ENCODE measurements at regions not wholly inside any gene's neighbourhood (a gene's known extent, or its start where the extent isn't known, plus 50 kb on each side); places are given as distances from the start of the nearest gene placed in this dataset.

DNA sequence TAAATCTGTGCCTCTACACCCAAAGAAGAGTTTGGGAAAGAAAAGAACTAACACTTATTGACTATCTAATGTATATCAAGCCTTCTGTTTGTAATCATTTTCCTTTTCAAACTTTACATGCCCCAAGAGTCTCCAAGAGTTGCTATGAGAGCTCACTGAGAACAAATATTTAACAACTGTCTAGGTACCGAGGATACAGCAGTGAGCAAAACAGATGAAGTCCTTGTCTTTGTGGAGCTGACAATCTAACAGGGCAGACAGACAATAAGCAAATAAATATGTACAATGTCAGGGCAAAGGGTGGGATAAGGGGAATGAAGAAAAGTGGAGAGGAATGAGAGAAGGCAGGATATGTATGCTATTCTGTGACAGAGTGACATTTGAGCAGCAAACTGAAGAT is 64.8 kb upstream of the KSR1 start:
- TF ChIP-seq, protein P1, sequence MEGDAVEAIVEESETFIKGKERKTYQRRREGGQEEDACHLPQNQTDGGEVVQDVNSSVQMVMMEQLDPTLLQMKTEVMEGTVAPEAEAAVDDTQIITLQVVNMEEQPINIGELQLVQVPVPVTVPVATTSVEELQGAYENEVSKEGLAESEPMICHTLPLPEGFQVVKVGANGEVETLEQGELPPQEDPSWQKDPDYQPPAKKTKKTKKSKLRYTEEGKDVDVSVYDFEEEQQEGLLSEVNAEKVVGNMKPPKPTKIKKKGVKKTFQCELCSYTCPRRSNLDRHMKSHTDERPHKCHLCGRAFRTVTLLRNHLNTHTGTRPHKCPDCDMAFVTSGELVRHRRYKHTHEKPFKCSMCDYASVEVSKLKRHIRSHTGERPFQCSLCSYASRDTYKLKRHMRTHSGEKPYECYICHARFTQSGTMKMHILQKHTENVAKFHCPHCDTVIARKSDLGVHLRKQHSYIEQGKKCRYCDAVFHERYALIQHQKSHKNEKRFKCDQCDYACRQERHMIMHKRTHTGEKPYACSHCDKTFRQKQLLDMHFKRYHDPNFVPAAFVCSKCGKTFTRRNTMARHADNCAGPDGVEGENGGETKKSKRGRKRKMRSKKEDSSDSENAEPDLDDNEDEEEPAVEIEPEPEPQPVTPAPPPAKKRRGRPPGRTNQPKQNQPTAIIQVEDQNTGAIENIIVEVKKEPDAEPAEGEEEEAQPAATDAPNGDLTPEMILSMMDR (IDR thresholded peaks at IDR 0.05): no peak
- no peak for TF ChIP-seq POLR2AphosphoS5 (IDR thresholded peaks at IDR 0.05; ENCODE audit: low read depth, low read length)
- no peak for TF ChIP-seq TCF7L2 (IDR thresholded peaks at IDR 0.05; ENCODE audit: low read depth, low read length)
- TF ChIP-seq SIN3A (IDR thresholded peaks at IDR 0.05; ENCODE audit: borderline replicate concordance, insufficient read depth, low read depth, low read length): no peak
- TF ChIP-seq REST (IDR thresholded peaks at IDR 0.05; ENCODE audit: insufficient read depth in 1 of 2, low read depth in 2 of 2, low read length in 1 of 2): no peak
